ENCODE measurements at regions not wholly inside any gene's neighbourhood (a gene's known extent, or its start where the extent isn't known, plus 50 kb on each side); places are given as distances from the start of the nearest gene placed in this dataset.

- TF ChIP-seq, protein P1, sequence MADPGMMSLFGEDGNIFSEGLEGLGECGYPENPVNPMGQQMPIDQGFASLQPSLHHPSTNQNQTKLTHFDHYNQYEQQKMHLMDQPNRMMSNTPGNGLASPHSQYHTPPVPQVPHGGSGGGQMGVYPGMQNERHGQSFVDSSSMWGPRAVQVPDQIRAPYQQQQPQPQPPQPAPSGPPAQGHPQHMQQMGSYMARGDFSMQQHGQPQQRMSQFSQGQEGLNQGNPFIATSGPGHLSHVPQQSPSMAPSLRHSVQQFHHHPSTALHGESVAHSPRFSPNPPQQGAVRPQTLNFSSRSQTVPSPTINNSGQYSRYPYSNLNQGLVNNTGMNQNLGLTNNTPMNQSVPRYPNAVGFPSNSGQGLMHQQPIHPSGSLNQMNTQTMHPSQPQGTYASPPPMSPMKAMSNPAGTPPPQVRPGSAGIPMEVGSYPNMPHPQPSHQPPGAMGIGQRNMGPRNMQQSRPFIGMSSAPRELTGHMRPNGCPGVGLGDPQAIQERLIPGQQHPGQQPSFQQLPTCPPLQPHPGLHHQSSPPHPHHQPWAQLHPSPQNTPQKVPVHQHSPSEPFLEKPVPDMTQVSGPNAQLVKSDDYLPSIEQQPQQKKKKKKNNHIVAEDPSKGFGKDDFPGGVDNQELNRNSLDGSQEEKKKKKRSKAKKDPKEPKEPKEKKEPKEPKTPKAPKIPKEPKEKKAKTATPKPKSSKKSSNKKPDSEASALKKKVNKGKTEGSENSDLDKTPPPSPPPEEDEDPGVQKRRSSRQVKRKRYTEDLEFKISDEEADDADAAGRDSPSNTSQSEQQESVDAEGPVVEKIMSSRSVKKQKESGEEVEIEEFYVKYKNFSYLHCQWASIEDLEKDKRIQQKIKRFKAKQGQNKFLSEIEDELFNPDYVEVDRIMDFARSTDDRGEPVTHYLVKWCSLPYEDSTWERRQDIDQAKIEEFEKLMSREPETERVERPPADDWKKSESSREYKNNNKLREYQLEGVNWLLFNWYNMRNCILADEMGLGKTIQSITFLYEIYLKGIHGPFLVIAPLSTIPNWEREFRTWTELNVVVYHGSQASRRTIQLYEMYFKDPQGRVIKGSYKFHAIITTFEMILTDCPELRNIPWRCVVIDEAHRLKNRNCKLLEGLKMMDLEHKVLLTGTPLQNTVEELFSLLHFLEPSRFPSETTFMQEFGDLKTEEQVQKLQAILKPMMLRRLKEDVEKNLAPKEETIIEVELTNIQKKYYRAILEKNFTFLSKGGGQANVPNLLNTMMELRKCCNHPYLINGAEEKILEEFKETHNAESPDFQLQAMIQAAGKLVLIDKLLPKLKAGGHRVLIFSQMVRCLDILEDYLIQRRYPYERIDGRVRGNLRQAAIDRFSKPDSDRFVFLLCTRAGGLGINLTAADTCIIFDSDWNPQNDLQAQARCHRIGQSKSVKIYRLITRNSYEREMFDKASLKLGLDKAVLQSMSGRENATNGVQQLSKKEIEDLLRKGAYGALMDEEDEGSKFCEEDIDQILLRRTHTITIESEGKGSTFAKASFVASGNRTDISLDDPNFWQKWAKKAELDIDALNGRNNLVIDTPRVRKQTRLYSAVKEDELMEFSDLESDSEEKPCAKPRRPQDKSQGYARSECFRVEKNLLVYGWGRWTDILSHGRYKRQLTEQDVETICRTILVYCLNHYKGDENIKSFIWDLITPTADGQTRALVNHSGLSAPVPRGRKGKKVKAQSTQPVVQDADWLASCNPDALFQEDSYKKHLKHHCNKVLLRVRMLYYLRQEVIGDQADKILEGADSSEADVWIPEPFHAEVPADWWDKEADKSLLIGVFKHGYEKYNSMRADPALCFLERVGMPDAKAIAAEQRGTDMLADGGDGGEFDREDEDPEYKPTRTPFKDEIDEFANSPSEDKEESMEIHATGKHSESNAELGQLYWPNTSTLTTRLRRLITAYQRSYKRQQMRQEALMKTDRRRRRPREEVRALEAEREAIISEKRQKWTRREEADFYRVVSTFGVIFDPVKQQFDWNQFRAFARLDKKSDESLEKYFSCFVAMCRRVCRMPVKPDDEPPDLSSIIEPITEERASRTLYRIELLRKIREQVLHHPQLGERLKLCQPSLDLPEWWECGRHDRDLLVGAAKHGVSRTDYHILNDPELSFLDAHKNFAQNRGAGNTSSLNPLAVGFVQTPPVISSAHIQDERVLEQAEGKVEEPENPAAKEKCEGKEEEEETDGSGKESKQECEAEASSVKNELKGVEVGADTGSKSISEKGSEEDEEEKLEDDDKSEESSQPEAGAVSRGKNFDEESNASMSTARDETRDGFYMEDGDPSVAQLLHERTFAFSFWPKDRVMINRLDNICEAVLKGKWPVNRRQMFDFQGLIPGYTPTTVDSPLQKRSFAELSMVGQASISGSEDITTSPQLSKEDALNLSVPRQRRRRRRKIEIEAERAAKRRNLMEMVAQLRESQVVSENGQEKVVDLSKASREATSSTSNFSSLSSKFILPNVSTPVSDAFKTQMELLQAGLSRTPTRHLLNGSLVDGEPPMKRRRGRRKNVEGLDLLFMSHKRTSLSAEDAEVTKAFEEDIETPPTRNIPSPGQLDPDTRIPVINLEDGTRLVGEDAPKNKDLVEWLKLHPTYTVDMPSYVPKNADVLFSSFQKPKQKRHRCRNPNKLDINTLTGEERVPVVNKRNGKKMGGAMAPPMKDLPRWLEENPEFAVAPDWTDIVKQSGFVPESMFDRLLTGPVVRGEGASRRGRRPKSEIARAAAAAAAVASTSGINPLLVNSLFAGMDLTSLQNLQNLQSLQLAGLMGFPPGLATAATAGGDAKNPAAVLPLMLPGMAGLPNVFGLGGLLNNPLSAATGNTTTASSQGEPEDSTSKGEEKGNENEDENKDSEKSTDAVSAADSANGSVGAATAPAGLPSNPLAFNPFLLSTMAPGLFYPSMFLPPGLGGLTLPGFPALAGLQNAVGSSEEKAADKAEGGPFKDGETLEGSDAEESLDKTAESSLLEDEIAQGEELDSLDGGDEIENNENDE (IDR thresholded peaks at IDR 0.05; ENCODE audit: insufficient replicate concordance, low read length): no peak
- TF ChIP-seq JUND (IDR thresholded peaks at IDR 0.05; ENCODE audit: low read length): no peak
- no peak for TF ChIP-seq SP4 (IDR thresholded peaks at IDR 0.05; ENCODE audit: low read length)
- no peak for TF ChIP-seq SAP30 (IDR thresholded peaks at IDR 0.05; ENCODE audit: insufficient read depth, insufficient replicate concordance, low read length)
- TF ChIP-seq RAD21 (IDR thresholded peaks at IDR 0.05 in 1 of 2, conservative IDR thresholded peaks at IDR 0.05 in 1 of 2; ENCODE audit: low read depth in 2 of 2, low read length in 2 of 2): no peak
- TF ChIP-seq, protein P2, sequence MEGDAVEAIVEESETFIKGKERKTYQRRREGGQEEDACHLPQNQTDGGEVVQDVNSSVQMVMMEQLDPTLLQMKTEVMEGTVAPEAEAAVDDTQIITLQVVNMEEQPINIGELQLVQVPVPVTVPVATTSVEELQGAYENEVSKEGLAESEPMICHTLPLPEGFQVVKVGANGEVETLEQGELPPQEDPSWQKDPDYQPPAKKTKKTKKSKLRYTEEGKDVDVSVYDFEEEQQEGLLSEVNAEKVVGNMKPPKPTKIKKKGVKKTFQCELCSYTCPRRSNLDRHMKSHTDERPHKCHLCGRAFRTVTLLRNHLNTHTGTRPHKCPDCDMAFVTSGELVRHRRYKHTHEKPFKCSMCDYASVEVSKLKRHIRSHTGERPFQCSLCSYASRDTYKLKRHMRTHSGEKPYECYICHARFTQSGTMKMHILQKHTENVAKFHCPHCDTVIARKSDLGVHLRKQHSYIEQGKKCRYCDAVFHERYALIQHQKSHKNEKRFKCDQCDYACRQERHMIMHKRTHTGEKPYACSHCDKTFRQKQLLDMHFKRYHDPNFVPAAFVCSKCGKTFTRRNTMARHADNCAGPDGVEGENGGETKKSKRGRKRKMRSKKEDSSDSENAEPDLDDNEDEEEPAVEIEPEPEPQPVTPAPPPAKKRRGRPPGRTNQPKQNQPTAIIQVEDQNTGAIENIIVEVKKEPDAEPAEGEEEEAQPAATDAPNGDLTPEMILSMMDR (IDR thresholded peaks at IDR 0.05; ENCODE audit: control extremely low read depth in 1 of 3, insufficient read depth in 1 of 3, low read depth in 1 of 3, low read length in 3 of 3): no peak
- no peak for TF ChIP-seq TBP (IDR thresholded peaks at IDR 0.05; ENCODE audit: low read depth, low read length)
- TF ChIP-seq TAF7 (optimal IDR thresholded peaks at IDR 0.05; ENCODE audit: borderline replicate concordance, low read depth, low read length): no peak
- TF ChIP-seq SIRT6 (IDR thresholded peaks at IDR 0.05; ENCODE audit: low read length): no peak
Measured at GRCh38 chr2:236947294-236947693, 138.4 kb upstream of the COPS8 start (continued).

All from H1 (cell line).